Left hindlimb (tissue), 1 donor: ENCODE measurements at regions not wholly inside any gene's neighbourhood (a gene's known extent, or its start where the extent isn't known, plus 50 kb on each side); places are given as distances from the start of the nearest gene placed in this dataset.
"Not testable (repeated sequence)": the region's sequence is repeated elsewhere in the genome, so short reads cannot be mapped to it uniquely, and the experiment has no call there.

ENCODE experiments used
- DNase-seq: peaks from one replicate; pipeline ENCODE4 v3.0.0-alpha.2; 2018

DNA sequence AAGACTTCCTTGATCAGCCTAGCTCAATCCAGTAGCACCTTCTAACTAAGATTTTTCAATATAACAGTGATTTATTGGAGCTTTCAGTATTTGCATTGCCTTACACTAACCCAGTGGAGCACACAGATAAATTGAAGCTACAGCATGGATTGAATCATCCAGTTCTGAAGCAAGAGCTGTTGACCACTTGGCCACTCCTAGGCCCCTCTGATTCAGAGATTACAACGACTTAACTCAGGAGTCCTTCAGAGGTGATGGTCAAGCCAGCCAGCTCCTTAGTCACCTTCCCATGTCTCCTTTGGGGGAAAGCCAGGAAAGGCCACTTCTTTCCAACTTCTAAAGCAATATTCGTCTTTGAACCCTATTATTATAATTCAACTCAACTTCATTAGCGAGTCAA is 151.8 kb downstream of the TENT5C start:
- no peak for DNase-seq

- peak; percentile 75 for DNase-seq
These were observed 152.8 kb downstream of the TENT5C start for GRCh38 chr1:117758444-117759316.

DNA sequence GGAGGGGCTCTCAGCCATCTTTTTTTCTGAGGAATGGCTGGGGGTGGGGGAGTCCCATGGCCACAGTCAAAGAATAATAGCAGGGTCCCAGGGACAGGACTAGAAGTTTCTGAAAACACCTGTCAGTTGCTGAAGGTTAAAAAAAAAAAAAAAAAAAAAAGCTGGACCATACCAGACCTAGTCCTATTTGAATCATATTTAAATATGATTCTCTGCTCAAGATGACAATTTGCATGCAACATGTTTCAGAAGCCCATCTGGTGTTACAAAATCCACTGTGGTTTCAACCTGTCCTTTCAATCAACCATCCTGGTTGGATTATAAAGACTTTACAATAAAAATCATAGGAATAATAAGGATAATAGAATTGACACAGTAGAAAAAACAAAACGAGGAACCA is 153.7 kb downstream of the TENT5C start:
- DNase-seq: no peak

GRCh38 chr1:117760069-117760468 is 154.2 kb downstream of the TENT5C start:
- no peak for DNase-seq

DNA sequence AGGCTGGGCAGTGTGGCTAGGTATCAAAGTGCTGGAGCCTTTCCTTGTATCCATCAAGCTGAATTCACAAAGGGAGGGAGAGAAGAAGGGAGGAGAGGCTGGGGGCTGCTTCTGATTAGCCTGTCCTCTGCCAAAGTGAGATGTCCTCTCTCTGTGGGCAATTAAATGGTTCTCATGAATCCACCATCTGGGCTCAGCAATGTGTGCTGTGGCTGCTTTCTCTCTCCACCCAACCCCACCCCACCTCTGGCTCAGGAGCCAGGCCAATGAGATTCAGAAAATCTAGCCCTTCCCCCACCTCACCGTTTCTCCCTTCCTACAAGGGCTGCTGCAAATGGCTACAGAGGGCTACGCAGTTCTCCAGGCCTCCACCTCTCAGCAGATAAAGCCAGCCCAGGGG is 154.6 kb downstream of the TENT5C start:
- DNase-seq: no peak

- DNase-seq: not testable (repeated sequence)
These were observed 161.7 kb downstream of the GDAP2 start for GRCh38 chr1:117767756-117768155.

GRCh38 chr1:117770981-117771531 is 158.4 kb downstream of the GDAP2 start:
- no peak for DNase-seq

DNA sequence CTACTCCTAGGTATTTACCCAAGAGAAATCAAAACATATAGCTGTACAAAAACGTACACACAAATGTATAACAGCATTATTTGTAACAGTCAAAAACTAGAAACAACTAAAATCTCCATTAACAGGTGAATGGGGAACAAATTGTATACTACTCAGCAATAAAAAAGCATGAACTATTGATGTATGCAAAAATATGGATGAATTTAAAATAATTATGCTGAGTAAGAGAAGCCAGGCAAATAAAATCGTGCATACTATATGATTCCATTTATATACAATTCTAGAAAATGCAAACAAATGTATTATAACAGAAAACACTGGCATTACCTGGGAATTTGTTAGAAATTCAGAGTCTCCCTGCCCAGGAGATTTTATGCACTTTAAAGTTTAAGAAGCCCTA is 150.1 kb downstream of the GDAP2 start:
- DNase-seq: no peak

GRCh38 chr1:117780687-117781475 is 148.5 kb downstream of the GDAP2 start:
- DNase-seq: peak; percentile 63

DNA sequence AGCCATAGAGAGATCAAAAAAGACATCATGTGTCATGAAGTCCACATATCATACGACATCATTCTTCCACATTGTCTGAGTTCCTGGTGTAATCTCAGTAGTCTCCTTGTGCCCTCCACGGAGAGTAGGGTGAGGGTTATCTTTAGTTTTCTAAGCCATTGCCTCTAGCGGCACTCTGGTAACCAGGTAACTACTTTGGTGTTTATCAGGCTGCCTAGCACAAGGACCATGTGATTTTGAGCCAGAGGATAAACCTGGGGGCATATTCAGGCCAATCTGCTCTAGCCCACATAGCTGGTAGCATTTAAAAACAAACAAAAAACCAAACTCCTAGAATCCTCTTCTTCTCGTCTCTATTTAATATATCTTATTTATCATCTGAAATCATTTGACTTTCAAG is 147.4 kb downstream of the GDAP2 start:
- no peak for DNase-seq

DNA sequence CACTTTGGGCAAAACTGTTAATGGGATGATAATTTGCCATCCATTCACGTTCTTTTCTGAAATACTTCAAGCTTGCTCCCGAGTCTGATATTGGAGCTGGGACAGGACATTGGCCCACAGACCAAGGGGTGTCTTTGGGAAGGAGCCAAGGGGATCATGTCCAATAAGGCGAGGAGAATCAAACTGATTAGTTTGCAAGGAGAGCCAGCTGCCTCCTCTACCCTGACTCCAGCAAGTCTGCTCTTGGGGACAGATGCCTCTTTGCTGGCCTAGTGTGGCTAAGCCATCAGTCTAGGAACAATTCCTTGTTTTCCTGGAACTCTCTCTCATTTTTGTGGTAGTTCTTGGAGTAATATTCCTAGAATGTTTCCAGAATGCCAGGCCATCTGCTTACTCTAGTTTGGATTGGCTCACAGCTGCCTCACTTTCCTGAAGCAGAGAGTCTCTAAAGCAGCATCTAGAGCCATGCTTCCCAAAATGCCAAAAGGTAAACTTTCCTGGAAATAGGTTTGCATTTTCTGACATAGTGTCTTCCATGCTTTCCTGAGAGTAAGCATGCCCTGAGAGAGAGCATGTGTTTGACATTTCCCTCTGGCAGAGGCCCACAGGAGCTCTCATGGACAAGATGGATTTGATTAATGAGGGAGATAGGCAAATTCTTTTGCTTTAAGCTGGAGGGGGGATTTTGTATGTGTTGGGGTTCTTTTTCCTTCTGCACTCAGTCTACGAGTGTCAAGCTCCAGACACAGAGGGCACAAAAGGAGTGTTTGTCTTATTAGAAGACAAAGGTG is 145.6 kb downstream of the GDAP2 start:
- DNase-seq: no peak

- no peak for DNase-seq
These were observed 141.4 kb downstream of the GDAP2 start for GRCh38 chr1:117788014-117788413.

GRCh38 chr1:117793413-117793812 is 136.0 kb downstream of the GDAP2 start:
- no peak for DNase-seq

GRCh38 chr1:117794073-117794472 is 135.3 kb downstream of the GDAP2 start:
- DNase-seq: no peak

DNA sequence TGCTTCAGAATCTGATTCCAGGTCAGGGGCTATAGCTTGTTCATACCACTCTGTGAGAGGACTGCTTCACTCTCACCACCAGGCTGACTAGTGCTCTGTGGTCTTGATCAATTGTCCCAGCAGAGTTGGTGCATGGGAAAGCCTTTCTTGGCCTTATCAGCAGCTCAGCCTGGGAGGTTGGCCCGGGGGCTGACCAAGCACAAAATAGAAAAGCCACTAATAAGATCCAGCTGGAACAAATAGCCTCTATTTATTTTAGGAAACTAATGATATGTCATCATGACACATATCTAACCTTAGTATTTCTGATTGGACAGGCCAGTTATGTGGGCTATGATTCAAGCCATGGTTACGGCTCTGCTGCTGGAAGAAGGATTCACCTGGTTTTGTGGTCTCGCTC is 134.2 kb downstream of the GDAP2 start:
- DNase-seq: no peak

GRCh38 chr1:117795792-117796191 is 133.6 kb downstream of the GDAP2 start:
- DNase-seq: no peak

DNA sequence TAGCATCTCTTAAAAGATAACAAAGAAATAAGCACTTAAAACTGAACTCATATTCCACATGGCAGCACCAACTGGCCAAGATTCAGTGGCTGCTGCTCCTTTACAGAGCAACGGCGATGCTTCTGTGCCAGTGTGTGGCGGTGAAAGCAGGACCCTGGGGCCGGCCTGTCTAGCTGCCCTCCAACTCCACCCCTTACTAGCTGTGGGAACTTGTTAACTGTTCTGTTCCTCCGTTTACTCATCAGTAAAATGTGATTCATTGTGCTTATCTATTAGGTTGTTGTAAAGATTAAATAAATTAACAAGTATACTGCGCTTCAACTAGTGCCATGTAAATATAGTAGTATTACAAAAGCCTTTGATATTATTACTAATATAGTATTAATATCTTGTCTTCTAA is 133.2 kb downstream of the GDAP2 start:
- no peak for DNase-seq

- DNase-seq: no peak
These were observed 130.9 kb downstream of the GDAP2 start for GRCh38 chr1:117798550-117798949.

GRCh38 chr1:117802531-117803257 is 126.7 kb downstream of the GDAP2 start:
- no peak for DNase-seq

GRCh38 chr1:117803318-117803717 is 126.1 kb downstream of the GDAP2 start:
- no peak for DNase-seq

GRCh38 chr1:117809764-117810163 is 119.7 kb downstream of the GDAP2 start:
- DNase-seq: no peak

DNA sequence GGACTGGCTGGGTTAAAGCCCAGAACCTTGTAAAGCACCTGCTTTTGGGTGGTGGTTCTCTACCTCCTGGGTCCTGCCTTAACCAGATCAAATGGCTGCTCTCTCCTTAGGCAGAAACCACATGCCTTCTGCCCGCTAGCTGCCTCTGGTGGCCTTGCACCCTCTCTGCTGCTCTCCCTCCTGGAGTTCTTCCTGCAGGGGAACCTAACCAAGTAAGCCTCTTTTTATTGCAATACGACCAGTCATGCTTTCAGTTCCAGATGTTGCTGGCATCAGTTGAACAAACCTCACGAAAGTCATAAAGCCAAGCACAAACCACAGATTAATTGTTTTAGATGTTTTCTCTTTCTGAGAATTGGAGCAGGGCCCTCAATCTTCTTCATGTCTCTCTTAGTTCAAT is 118.9 kb downstream of the GDAP2 start:
- no peak for DNase-seq
